HepG2 (cell line): ENCODE measurements at regions not wholly inside any gene's neighbourhood (a gene's known extent, or its start where the extent isn't known, plus 50 kb on each side); places are given as distances from the start of the nearest gene placed in this dataset.
A peak's percentile ranks its signal among the peaks of the same experiment; 100 is the strongest.

ENCODE experiments used
- ARID5B ChIP-seq: IDR thresholded peaks from 2 replicates; pipeline ENCODE4 v1.4.0; 2020; ENCODE audit warnings: mild to moderate bottlenecking, missing genetic modification reagents
- CBX2 ChIP-seq, 2 experiments: fragments of 200-600 bp in 1 of 2; sonication (generic); formaldehyde crosslinking in 1 of 2; IDR thresholded peaks; 2 replicates each; pipeline versions ENCODE4 v1.7.0 to v1.8.1; 2018 to 2022; ENCODE audit warnings: low read depth in 2 of 2, low read length in 1 of 2, mild to moderate bottlenecking in 1 of 2, missing genetic modification reagents in 1 of 2
- GABPB1 ChIP-seq: IDR thresholded peaks from 2 replicates; pipeline ENCODE4 v1.6.1; 2016; ENCODE audit warnings: mild to moderate bottlenecking, missing genetic modification reagents, moderate library complexity, missing compliant biosample characterization
- PREB ChIP-seq: sonication (generic); formaldehyde crosslinking; IDR thresholded peaks from 2 replicates; pipeline ENCODE4 v1.4.0; 2020; ENCODE audit warnings: missing genetic modification reagents
- SRF ChIP-seq: IDR thresholded peaks from 2 replicates; pipeline ENCODE4 v1.6.1; 2011; ENCODE audit warnings: mild to moderate bottlenecking, low read depth, low read length, moderate library complexity
- STAT6 ChIP-seq: sonication (generic); formaldehyde crosslinking; IDR thresholded peaks from 2 replicates; pipeline ENCODE4 v1.4.0; 2020; ENCODE audit warnings: missing genetic modification reagents, mild to moderate bottlenecking, borderline replicate concordance
- YY1 ChIP-seq: IDR thresholded peaks from 2 replicates; pipeline ENCODE4 v1.6.1; 2011; ENCODE audit warnings: low read length, low read depth, moderate library complexity, mild to moderate bottlenecking; ENCODE audit not compliant: insufficient read depth, insufficient replicate concordance
- ZNF407 ChIP-seq: sonication (generic); formaldehyde crosslinking; IDR thresholded peaks from one replicate; pipeline ENCODE4 v1.5.1; 2020; ENCODE audit warnings: mild to moderate bottlenecking, missing genetic modification reagents; ENCODE audit errors: not compliant biosample characterization
- ZNF746 ChIP-seq: sonication (generic); formaldehyde crosslinking; IDR thresholded peaks from 2 replicates; pipeline ENCODE4 v1.8.0; 2022; ENCODE audit warnings: mild to moderate bottlenecking, missing genetic modification reagents

- TF ChIP-seq YY1 (peak; percentile 32), PREB (CRISPR knock-in tag) (no peak), CBX2 (IDR thresholded peaks at IDR 0.05; ENCODE audit: low read depth, low read length) (no peak), CBX2 (CRISPR knock-in tag; IDR thresholded peaks at IDR 0.05; ENCODE audit: low read depth) (no peak), STAT6 (0 out of 2 replicates have a peak, but pooled peaks have one; percentile 22), ARID5B (CRISPR knock-in tag) (peak; percentile 65), ZNF746 (peak; percentile 26; the same call in 1 of the 2 replicates), GABPB1 (peak; percentile 26; the same call in 1 of the 2 replicates), SRF (peak; percentile 73), ZNF407 (CRISPR knock-in tag) (no peak)
Measured at GRCh38 chr6:137705160-137706082, 161.6 kb upstream of the TNFAIP3 start (continued).
